DND-41 (cell line): ENCODE measurements at regions not wholly inside any gene's neighbourhood (a gene's known extent, or its start where the extent isn't known, plus 50 kb on each side); places are given as distances from the start of the nearest gene placed in this dataset.

Experiments used
- ATAC-seq: fragments of 200-7000 bp; cut with Tn5 transposase; 3 replicates; pipeline ENCODE4 v1.9.1; 2021; ENCODE audit warnings: low read depth; ENCODE audit not compliant: insufficient read depth
- DNase-seq: peaks from one replicate; pipeline ENCODE4 v3.0.0-alpha.2; 2020
- H2AFZ ChIP-seq: 2 replicates; pipeline ENCODE4 v1.6.0; 2012; ENCODE audit warnings: low read depth, low read length
- H3K27ac ChIP-seq: 2 replicates; pipeline ENCODE4 v1.5.1; 2012; ENCODE audit warnings: low read length, inconsistent platforms
- H3K27me3 ChIP-seq: fragments of 200-600 bp; sonication (generic); 2 replicates; pipeline ENCODE4 v1.6.0; 2012; ENCODE audit warnings: low read length, mild to moderate bottlenecking, inconsistent platforms; ENCODE audit not compliant: insufficient read depth, poor library complexity
- H3K36me3 ChIP-seq: 2 replicates; pipeline ENCODE4 v1.5.1; 2012; ENCODE audit warnings: low read length, inconsistent platforms; ENCODE audit not compliant: insufficient read depth
- H3K4me1 ChIP-seq: 2 replicates; pipeline ENCODE4 v1.5.1; 2012; ENCODE audit warnings: mild to moderate bottlenecking, low read length; ENCODE audit not compliant: insufficient read depth
- H3K4me2 ChIP-seq: 2 replicates; pipeline ENCODE4 v1.6.0; 2012; ENCODE audit warnings: mild to moderate bottlenecking, moderate library complexity, low read length, inconsistent platforms; ENCODE audit not compliant: insufficient read depth
- H3K4me3 ChIP-seq, 2 experiments: fragments of 200-600 bp in 1 of 2; shearing (Covaris generic) in 1 of 2; 2 replicates each; pipeline ENCODE4 v1.5.1; 2012 to 2016; ENCODE audit warnings: inconsistent platforms in 2 of 2, low read length in 2 of 2, mild to moderate bottlenecking in 2 of 2, low read depth in 1 of 2, moderate library complexity in 1 of 2
- H3K79me2 ChIP-seq: 2 replicates; pipeline ENCODE4 v1.6.0; 2012; ENCODE audit warnings: low read length, inconsistent platforms; ENCODE audit not compliant: insufficient read depth
- H3K9ac ChIP-seq: 2 replicates; pipeline ENCODE4 v1.6.0; 2012; ENCODE audit warnings: low read depth, mild to moderate bottlenecking, inconsistent platforms, low read length, moderate library complexity
- H3K9me3 ChIP-seq: 2 replicates; pipeline ENCODE4 v1.5.1; 2012; ENCODE audit warnings: low read length, moderate library complexity, mild to moderate bottlenecking, inconsistent platforms; ENCODE audit not compliant: insufficient read depth, severe bottlenecking
- H4K20me1 ChIP-seq: 2 replicates; pipeline ENCODE4 v1.6.0; 2012; ENCODE audit warnings: low read length; ENCODE audit not compliant: insufficient read depth
- EZH2 ChIP-seq: IDR thresholded peaks from 3 replicates; pipeline ENCODE4 v1.6.1; 2012; ENCODE audit warnings: borderline replicate concordance, low read depth, mild to moderate bottlenecking, moderate library complexity, low read length, inconsistent platforms; ENCODE audit not compliant: severe bottlenecking
- TF ChIP-seq, protein P1 (sequence below): IDR thresholded peaks from 2 replicates; pipeline ENCODE4 v1.5.1; 2012; ENCODE audit warnings: borderline replicate concordance, low read length, moderate library complexity, mild to moderate bottlenecking; ENCODE audit not compliant: poor library complexity, severe bottlenecking; ENCODE audit errors: extremely low read depth

- no peak for TF ChIP-seq EZH2
- TF ChIP-seq, protein P1, sequence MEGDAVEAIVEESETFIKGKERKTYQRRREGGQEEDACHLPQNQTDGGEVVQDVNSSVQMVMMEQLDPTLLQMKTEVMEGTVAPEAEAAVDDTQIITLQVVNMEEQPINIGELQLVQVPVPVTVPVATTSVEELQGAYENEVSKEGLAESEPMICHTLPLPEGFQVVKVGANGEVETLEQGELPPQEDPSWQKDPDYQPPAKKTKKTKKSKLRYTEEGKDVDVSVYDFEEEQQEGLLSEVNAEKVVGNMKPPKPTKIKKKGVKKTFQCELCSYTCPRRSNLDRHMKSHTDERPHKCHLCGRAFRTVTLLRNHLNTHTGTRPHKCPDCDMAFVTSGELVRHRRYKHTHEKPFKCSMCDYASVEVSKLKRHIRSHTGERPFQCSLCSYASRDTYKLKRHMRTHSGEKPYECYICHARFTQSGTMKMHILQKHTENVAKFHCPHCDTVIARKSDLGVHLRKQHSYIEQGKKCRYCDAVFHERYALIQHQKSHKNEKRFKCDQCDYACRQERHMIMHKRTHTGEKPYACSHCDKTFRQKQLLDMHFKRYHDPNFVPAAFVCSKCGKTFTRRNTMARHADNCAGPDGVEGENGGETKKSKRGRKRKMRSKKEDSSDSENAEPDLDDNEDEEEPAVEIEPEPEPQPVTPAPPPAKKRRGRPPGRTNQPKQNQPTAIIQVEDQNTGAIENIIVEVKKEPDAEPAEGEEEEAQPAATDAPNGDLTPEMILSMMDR: no peak
- Histone ChIP-seq H3K4me1 (no peaks in the 10 kb centered on the region), H3K4me3 (no peak overlapping the region), H4K20me1 (no peaks in the 10 kb centered on the region), H3K4me2 (no peak overlapping the region), H3K27ac (no peak overlapping the region), H3K27me3 (no peaks in the 10 kb centered on the region), H2AFZ (no peak overlapping the region), H3K9me3 (no peaks in the 10 kb centered on the region), H3K9ac (no peak overlapping the region), H3K79me2 (no peaks in the 10 kb centered on the region), H3K36me3 (no peaks in the 10 kb centered on the region)
- ATAC-seq (no peak), DNase-seq (no peak)
Observed at GRCh38 chr12:23303821-23304220, 645.6 kb downstream of the SOX5 start.

DNA sequence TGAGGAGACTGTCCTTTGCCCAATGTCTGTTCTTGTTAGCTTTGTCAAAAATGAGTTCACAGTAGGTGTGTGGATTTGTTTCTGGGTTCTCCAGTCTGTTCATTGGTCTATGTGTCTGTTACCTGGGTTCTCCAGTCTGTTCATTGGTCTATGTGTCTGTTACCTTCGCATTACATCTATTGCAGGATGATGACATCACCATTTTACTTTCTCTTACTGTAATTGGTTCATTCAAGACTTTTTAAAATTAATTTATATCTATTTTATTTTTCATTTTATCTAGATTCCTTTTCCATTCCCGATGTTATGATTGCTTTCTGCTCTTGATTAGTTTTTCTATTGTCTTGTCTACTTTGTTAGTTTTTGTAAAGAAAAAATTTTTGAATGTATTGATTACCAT, 615.5 kb downstream of the SOX5 start:
- no peak for ATAC-seq
- H3K4me2 ChIP-seq: no peak overlapping the region
- H3K9ac ChIP-seq: no peak overlapping the region
- H3K27ac ChIP-seq: no peak overlapping the region
- H3K79me2 ChIP-seq: no peaks in the 10 kb centered on the region
- H3K36me3 ChIP-seq: no peaks in the 10 kb centered on the region
- no peaks in the 10 kb centered on the region for H4K20me1 ChIP-seq
- no peaks in the 10 kb centered on the region for H3K4me1 ChIP-seq
- DNase-seq: no peak
- TF ChIP-seq, protein P1: no peak
- no peak for TF ChIP-seq EZH2
- no peak overlapping the region for H2AFZ ChIP-seq
- H3K9me3 ChIP-seq: no peaks in the 10 kb centered on the region
- no peaks in the 10 kb centered on the region for H3K27me3 ChIP-seq
- H3K4me3 ChIP-seq: no peak overlapping the region

DNA sequence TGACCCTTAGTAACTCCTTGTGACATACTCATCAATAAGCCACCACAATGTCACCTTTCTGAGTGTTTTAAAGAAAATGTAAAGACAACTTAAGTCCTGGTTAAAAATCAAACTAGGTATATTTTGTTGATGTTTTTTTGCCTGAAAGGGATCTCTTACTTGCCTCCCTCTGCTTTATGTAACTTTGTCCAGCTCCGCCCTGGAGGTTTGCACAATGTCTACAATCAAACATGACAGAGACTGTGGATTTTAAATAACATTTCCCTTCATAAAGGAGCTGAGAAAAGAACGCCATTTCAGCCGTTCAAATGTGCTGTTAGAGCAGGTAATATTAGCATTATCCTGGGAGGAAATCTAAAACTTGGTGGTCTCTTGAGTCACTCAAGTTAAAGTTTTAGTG, 613.9 kb downstream of the SOX5 start:
- no peaks in the 10 kb centered on the region for H3K4me1 ChIP-seq
- H2AFZ ChIP-seq: no peak overlapping the region
- no peaks in the 10 kb centered on the region for H4K20me1 ChIP-seq
- H3K36me3 ChIP-seq: no peaks in the 10 kb centered on the region
- H3K79me2 ChIP-seq: no peaks in the 10 kb centered on the region
- no peak overlapping the region for H3K9ac ChIP-seq
- no peak for DNase-seq
- no peak overlapping the region for H3K4me2 ChIP-seq
- no peak overlapping the region for H3K27ac ChIP-seq
- no peaks in the 10 kb centered on the region for H3K27me3 ChIP-seq
- TF ChIP-seq EZH2: no peak
- TF ChIP-seq, protein P1: no peak
- no peaks in the 10 kb centered on the region for H3K9me3 ChIP-seq
- no peak overlapping the region for H3K4me3 ChIP-seq
- ATAC-seq: no peak

DNA sequence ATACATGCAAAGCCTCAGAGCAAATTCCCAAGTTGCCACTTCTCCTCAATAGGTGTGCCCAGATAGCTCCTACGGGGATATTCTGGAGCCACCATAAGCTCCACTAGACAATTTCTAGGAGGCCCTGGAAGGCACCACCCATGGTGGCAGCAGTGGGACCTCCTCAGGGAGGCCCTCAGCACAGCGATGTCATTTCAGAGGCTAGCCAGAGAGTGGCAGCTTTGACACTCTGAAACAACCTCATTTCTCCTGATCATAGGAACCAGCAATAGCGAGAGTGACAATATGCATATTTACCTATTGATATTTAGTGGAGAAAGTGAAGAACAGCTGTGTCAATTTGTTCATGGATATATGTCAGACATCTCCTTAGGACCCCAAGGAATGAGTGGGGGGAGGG, 612.3 kb downstream of the SOX5 start:
- no peak overlapping the region for H3K9ac ChIP-seq
- TF ChIP-seq, protein P1: peak; percentile 2
- TF ChIP-seq EZH2: no peak
- no peaks in the 10 kb centered on the region for H3K4me1 ChIP-seq

More for the DNA sequence above, 612.3 kb downstream of the SOX5 start:
- H4K20me1 ChIP-seq: no peaks in the 10 kb centered on the region
- H3K4me3 ChIP-seq: no peak overlapping the region
- H3K36me3 ChIP-seq: no peaks in the 10 kb centered on the region
- H3K27ac ChIP-seq: no peak overlapping the region
- DNase-seq: no peak
- no peaks in the 10 kb centered on the region for H3K9me3 ChIP-seq
- no peaks in the 10 kb centered on the region for H3K27me3 ChIP-seq
- no peak overlapping the region for H3K4me2 ChIP-seq
- no peak for ATAC-seq
- H3K79me2 ChIP-seq: no peaks in the 10 kb centered on the region
- no peak overlapping the region for H2AFZ ChIP-seq
